Activated CD8-positive, alpha-beta T cell treated with anti-CD3 and anti-CD28 coated beads, Interleukin-2, amount 10 ng/mL, durations not matched to agents 7 days and 5 days (primary cell): ENCODE measurements at regions not wholly inside any gene's neighbourhood (a gene's known extent, or its start where the extent isn't known, plus 50 kb on each side); places are given as distances from the start of the nearest gene placed in this dataset.
"Not testable (repeated sequence)": the region's sequence is repeated elsewhere in the genome, so short reads cannot be mapped to it uniquely, and the experiment has no call there.

Source experiments
- ATAC-seq: fragments of 150-1000 bp; cut with Tn5 transposase; one replicate; pipeline ENCODE4 v1.10.0; 2021; ENCODE audit warnings: moderate library complexity
- CTCF ChIA-PET: fragments of 350-600 bp; sonication (Branson Sonifier 250); formaldehyde crosslinking; loops from one replicate; lab custom pipeline; 2021; ENCODE audit warnings: antibody characterized with exemption; lab: Charles Lee
- POLR2A ChIA-PET: fragments of 350-600 bp; sonication (Branson Sonifier 250); formaldehyde crosslinking; loops from one replicate; lab custom pipeline; 2021; ENCODE audit warnings: antibody characterized with exemption; lab: Charles Lee
- DNase-seq: peaks from one replicate; pipeline ENCODE4 v3.0.0-alpha.2; 2020
- H3K27ac Mint-ChIP-seq: one replicate; pipeline ENCODE4 v1.8.0; 2021; ENCODE audit warnings: mild to moderate bottlenecking, mixed read lengths
- H3K27me3 Mint-ChIP-seq: one replicate; pipeline ENCODE4 v1.8.0; 2021; ENCODE audit warnings: low read depth, mixed read lengths
- H3K36me3 Mint-ChIP-seq: one replicate; pipeline ENCODE4 v1.8.0; 2021; ENCODE audit warnings: low read depth, mixed read lengths
- H3K4me1 Mint-ChIP-seq: one replicate; pipeline ENCODE4 v1.8.0; 2021; ENCODE audit warnings: low read depth, mixed read lengths
- H3K4me3 Mint-ChIP-seq: one replicate; pipeline ENCODE4 v1.8.0; 2021; ENCODE audit warnings: mild to moderate bottlenecking, mixed read lengths
- H3K9me3 Mint-ChIP-seq: one replicate; pipeline ENCODE4 v1.8.0; 2022; ENCODE audit warnings: mixed read lengths; ENCODE audit not compliant: insufficient read depth

DNA sequence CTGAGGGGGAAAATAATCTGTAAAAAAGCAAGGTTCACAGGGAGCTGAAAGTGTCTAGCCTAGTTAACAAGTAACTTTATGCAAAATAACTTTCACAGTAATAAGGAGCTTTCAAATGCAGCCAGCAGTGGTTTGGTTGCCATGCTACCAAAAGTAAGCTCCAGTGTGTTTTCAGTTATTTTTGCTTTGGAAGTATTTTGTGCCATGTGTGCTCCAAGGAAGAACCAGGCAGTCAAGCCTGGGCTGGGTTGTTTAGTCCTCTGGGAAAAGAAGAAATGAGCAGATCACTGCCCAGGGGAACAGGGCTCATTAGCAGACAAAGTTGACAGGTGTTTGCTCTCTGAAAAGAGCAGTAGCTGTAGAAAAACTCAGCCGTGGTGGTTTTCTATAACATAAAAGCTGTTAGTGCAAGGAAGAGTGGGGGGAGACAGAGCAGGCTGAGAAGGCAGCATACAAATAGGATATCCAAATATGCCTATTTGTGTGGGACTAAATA is 92.8 kb upstream of the TMTC2 start:
- H3K4me1 Mint-ChIP-seq = no peaks in the 10 kb centered on the region
- H3K36me3 Mint-ChIP-seq = no peaks in the 10 kb centered on the region
- DNase-seq (no peak), ATAC-seq (no peak)
- CTCF ChIA-PET = no interaction called here
- no peaks in the 10 kb centered on the region for H3K9me3 Mint-ChIP-seq
- no peak overlapping the region for H3K27ac Mint-ChIP-seq
- H3K4me3 Mint-ChIP-seq = no peak overlapping the region
- POLR2A ChIA-PET = interaction anchor here (0.6 kb wide), 1 partner anchor 443 kb away, joined by 3 read pairs; no protein-coding TSS in a partner anchor
- no peaks in the 10 kb centered on the region for H3K27me3 Mint-ChIP-seq

DNA sequence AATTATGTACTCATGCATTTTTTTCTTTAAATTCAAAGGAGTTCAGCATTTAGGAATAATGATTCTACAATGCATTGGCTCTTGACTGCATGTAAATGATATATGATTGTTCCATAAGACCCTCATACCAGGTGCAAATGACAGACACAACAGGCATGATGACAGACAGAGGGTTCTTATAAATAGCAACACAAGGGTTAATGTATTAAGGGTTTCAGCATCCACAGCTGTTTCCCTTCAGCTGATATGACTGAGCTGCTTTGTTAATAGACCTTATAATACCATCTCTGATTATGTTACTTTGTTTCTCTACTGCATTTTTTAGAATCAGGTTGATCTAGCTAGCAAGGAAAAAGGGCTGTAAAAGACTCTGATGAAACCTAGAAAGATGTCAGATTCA is 90.8 kb upstream of the TMTC2 start:
- Mint-ChIP-seq H3K27ac (no peak overlapping the region), H3K27me3 (no peaks in the 10 kb centered on the region), H3K4me1 (no peaks in the 10 kb centered on the region), H3K4me3 (no peak overlapping the region), H3K36me3 (no peaks in the 10 kb centered on the region), H3K9me3 (no peaks in the 10 kb centered on the region)
- ATAC-seq = no peak
- ChIA-PET POLR2A (no interaction called here), CTCF (no interaction called here)
- DNase-seq = no peak

GRCh38 chr12:82596483-82596882 is 90.2 kb upstream of the TMTC2 start:
- Mint-ChIP-seq H3K9me3 (no peaks in the 10 kb centered on the region), H3K4me3 (no peak overlapping the region), H3K36me3 (no peaks in the 10 kb centered on the region), H3K27ac (no peak overlapping the region), H3K27me3 (no peaks in the 10 kb centered on the region), H3K4me1 (no peaks in the 10 kb centered on the region)
- CTCF ChIA-PET = interaction anchor here (0.9 kb wide), 1 partner anchor 9 kb away, joined by 3 read pairs; no protein-coding TSS in a partner anchor
- DNase-seq = no peak
- POLR2A ChIA-PET = no interaction called here
- no peak for ATAC-seq

DNA sequence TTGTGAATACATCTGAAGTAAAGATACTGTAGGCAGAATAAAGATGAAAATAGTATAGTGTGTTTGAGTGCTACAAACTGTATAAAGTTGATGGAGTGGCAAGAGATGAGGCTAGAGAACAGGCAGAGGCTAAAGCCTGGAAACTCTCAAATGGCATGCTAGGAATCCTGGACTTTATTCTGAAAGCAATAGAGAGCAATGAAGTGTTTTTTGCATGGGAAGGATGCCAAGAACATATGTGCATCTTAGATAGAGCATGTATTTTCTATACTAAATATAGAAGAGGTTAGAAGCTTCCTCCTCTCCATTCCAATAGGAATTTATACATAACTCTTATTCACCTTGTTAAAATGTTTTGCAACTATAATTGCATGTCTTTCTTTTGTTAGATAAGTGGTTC is 86.3 kb upstream of the TMTC2 start:
- H3K27me3 Mint-ChIP-seq = no peaks in the 10 kb centered on the region
- H3K4me3 Mint-ChIP-seq = no peak overlapping the region
- DNase-seq (no peak), ATAC-seq (no peak)
- CTCF ChIA-PET = no interaction called here
- POLR2A ChIA-PET = no interaction called here
- no peak overlapping the region for H3K27ac Mint-ChIP-seq
- no peaks in the 10 kb centered on the region for H3K36me3 Mint-ChIP-seq
- no peaks in the 10 kb centered on the region for H3K9me3 Mint-ChIP-seq
- H3K4me1 Mint-ChIP-seq = no peaks in the 10 kb centered on the region

DNA sequence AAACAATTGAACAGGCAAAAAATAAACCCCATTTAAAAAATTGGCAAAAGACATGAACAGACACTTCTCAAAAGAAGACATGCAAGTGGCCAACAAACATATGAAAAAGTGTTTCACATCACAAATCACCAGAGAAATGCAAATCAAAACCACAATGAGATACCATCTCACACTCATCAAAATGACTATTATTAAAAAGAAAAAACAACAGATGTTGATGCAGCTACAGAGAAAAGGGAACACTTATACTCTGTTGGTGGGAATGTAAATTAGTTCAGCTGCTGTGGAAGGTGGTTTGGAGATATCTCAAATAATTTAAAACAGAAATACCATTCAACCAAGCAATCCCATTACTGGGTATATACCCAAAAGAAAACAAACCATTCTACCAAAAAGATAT is 83.1 kb upstream of the TMTC2 start:
- H3K27ac Mint-ChIP-seq, CTCF ChIA-PET, H3K9me3 Mint-ChIP-seq, POLR2A ChIA-PET, ATAC-seq, H3K36me3 Mint-ChIP-seq, H3K4me3 Mint-ChIP-seq, H3K27me3 Mint-ChIP-seq, DNase-seq, H3K4me1 Mint-ChIP-seq: not testable (repeated sequence)

DNA sequence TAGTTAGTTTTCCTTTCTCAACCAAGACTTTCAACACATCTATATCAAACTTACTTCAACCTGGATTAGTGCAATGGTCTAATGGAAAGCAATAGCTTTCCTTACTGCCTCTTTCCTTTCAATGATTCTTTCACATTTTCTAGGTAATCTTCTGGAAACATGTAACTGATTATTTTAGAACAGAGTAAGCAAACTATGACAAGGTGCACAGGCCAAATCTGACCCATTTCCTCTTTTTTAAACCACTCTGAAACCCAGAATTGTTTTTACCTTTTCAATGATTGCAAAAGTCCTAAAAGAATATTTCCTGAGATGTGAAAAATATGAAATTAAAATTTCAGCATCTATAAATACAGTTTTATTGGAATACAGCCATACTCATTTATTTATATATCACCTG is 81.6 kb upstream of the TMTC2 start:
- Mint-ChIP-seq H3K27me3 (no peaks in the 10 kb centered on the region), H3K4me1 (no peaks in the 10 kb centered on the region), H3K27ac (no peak overlapping the region), H3K36me3 (no peaks in the 10 kb centered on the region), H3K9me3 (no peaks in the 10 kb centered on the region), H3K4me3 (no peak overlapping the region)
- ChIA-PET POLR2A (no interaction called here), CTCF (interaction anchor here (1.0 kb wide), 1 partner anchor 8 kb away, joined by 3 read pairs; no protein-coding TSS in a partner anchor)
- ATAC-seq (no peak), DNase-seq (no peak)

DNA sequence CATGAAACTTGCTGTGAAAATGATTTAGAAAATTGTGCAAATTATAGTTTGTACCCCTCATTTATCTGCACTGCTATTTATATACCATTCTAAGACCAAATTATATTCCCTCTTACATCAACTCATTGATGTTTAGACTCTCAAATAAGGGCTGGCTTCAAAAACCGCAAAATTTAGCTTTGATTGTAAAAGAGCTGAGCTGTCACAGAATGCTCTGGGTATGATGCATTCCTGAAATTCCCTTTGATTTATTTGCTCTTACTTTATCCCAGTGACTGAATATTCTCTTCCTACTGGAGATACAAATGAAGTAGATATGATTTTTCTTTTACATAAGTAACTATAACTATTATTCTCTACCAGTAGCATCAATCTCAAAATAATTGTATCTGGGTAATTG is 78.0 kb upstream of the TMTC2 start:
- CTCF ChIA-PET = no interaction called here
- ATAC-seq = no peak
- no peak overlapping the region for H3K4me3 Mint-ChIP-seq

DNA sequence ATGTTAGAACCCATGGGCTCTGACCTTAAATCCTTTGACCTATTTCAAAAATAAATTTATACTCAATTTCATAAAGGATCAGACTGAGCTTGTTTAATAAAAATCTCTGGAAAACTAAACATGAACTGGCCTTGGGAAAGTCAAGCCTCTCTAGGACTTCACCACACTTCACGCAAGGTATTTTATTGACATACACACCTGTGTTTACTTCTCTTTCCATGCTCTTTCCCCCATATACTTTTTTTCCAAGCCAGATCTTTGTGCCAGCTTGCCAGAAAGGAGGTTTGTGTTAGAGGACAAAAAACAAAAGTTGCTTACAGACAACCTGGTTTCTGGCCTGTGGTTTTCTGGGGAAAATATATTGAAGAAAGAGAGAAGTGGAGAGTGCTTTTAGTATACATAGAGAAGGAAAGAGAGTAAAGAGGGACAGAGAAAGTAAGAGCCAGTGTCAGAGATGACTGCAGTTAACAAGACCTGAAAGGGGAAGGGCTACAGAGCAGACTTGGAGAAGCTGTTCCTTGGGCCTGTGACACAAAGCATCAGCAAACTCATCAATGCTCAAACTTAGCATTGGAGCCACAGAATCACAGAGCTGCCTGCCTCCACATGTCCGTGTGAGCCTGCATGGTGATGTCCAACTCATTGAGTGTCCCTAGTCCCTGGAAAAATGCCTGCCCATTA is 77.3 kb upstream of the TMTC2 start:
- POLR2A ChIA-PET = no interaction called here
- no peaks in the 10 kb centered on the region for H3K27me3 Mint-ChIP-seq
- H3K4me3 Mint-ChIP-seq = no peak overlapping the region
- ATAC-seq (no peak), DNase-seq (no peak)
- no peak overlapping the region for H3K27ac Mint-ChIP-seq
- CTCF ChIA-PET = no interaction called here
- H3K4me1 Mint-ChIP-seq = no peaks in the 10 kb centered on the region
- no peaks in the 10 kb centered on the region for H3K36me3 Mint-ChIP-seq
- no peaks in the 10 kb centered on the region for H3K9me3 Mint-ChIP-seq

More for the DNA sequence above, 78.0 kb upstream of the TMTC2 start:
- H3K27me3 Mint-ChIP-seq = no peaks in the 10 kb centered on the region
- POLR2A ChIA-PET = no interaction called here
- H3K9me3 Mint-ChIP-seq = no peaks in the 10 kb centered on the region
- no peaks in the 10 kb centered on the region for H3K36me3 Mint-ChIP-seq
- no peaks in the 10 kb centered on the region for H3K4me1 Mint-ChIP-seq
- DNase-seq = no peak
- no peak overlapping the region for H3K27ac Mint-ChIP-seq

DNA sequence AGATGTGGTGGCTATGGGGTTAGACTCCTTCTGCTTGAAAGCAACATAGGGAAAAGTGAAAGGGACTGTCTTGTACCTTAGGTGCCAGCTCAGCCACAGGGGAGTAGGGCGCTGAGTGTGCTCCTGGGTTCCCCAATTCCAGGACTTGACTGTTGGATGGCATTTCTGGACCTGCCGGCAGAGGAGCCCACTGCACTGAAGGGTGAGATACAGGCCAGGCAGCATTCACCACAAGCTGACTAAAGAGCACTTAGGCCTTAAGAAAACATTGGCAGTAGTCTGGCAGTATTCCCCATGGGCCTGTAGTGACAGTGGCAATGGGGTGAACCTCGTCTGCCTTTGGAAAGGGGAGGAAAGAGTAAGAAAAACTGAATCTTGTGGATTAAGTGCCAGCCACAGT is 67.1 kb upstream of the TMTC2 start:
- DNase-seq (no peak), ATAC-seq (no peak)
- POLR2A ChIA-PET = no interaction called here
- no peak overlapping the region for H3K27ac Mint-ChIP-seq
- H3K9me3 Mint-ChIP-seq = no peaks in the 10 kb centered on the region
- no peaks in the 10 kb centered on the region for H3K27me3 Mint-ChIP-seq
- H3K4me3 Mint-ChIP-seq = no peak overlapping the region
- H3K4me1 Mint-ChIP-seq = no peaks in the 10 kb centered on the region
- CTCF ChIA-PET = no interaction called here
- H3K36me3 Mint-ChIP-seq = no peaks in the 10 kb centered on the region

DNA sequence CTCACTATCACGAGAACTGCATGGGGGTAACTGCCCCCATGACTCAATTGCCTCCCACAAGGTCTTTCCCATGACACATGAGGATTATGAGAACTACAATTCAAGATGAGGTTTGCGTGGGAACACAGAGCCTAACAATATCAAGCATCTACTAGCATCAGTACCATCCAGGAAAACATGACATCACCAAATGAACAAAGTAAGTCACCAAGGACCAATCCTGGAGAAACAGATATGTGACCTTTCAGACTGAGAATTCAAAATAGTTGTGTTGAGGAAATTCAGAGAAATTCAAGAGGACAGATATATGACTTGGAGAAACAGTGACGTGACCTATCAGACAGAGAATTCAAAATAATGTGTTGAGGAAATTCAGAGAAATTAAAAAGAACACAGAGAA is 65.8 kb upstream of the TMTC2 start:
- no peak for ATAC-seq
- H3K36me3 Mint-ChIP-seq = no peaks in the 10 kb centered on the region
- no peaks in the 10 kb centered on the region for H3K9me3 Mint-ChIP-seq
- ChIA-PET CTCF (no interaction called here), POLR2A (no interaction called here)
- H3K4me3 Mint-ChIP-seq = no peak overlapping the region
- H3K27me3 Mint-ChIP-seq = no peaks in the 10 kb centered on the region
- no peak for DNase-seq
- H3K27ac Mint-ChIP-seq = no peak overlapping the region
- H3K4me1 Mint-ChIP-seq = no peaks in the 10 kb centered on the region

DNA sequence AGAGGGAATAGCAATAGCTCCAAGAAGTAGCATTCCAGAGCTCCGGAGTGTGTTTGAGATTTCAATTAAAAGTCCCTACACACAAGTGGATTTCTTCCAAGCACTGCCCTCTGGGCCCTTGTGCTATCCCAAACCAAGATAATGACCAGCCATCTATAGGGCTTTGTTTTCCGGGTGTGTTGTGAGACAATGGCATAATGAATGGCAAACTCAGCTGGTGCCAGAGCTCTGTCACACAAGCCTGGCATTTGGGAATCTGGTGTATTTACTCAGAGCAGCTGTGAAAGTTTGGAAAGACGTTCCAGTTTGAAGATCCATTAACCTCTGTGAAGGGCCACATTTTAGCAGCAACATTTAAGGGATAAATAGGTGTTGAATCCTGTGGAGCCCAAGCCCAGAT is 61.2 kb upstream of the TMTC2 start:
- H3K4me3 Mint-ChIP-seq = no peak overlapping the region
- no peaks in the 10 kb centered on the region for H3K9me3 Mint-ChIP-seq
- ATAC-seq = no peak
- H3K36me3 Mint-ChIP-seq = no peaks in the 10 kb centered on the region
- H3K27ac Mint-ChIP-seq = no peak overlapping the region
- ChIA-PET POLR2A (no interaction called here), CTCF (no interaction called here)
- H3K4me1 Mint-ChIP-seq = no peaks in the 10 kb centered on the region
- H3K27me3 Mint-ChIP-seq = no peaks in the 10 kb centered on the region
- DNase-seq = no peak

DNA sequence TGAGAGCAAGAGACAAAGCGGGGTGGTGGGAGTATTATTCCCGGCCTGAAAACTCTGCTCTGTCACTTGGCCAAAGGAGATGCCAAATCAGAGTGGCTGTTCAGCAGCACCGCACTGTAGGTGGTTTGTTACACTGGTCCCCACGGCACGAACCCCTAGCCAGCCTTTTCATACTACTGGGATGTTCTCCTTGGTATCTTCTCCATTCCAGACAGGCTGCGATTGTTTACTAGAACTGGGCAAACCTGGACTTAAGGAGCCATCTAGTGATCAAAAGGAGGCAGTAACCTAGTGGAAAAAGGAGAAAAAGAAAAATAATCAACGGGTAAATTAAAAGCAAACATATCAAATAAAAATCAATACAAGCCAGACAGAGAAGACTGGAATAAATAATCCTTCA is 58.9 kb upstream of the TMTC2 start:
- CTCF ChIA-PET = no interaction called here

More for the DNA sequence above, 58.9 kb upstream of the TMTC2 start:
- ATAC-seq (no peak), DNase-seq (no peak)
- Mint-ChIP-seq H3K36me3 (no peaks in the 10 kb centered on the region), H3K27ac (no peak overlapping the region), H3K4me1 (no peaks in the 10 kb centered on the region), H3K27me3 (no peaks in the 10 kb centered on the region), H3K4me3 (no peak overlapping the region), H3K9me3 (no peaks in the 10 kb centered on the region)
- POLR2A ChIA-PET = no interaction called here
